ENCODE measurements at regions not wholly inside any gene's neighbourhood (a gene's known extent, or its start where the extent isn't known, plus 50 kb on each side); places are given as distances from the start of the nearest gene placed in this dataset.

- H3K9me3 ChIP-seq (ENCODE audit: control insufficient read depth in 2 of 2, low read length in 2 of 2) = no peaks in the 10 kb centered on the region
- no peak overlapping the region for H3K4me3 ChIP-seq (ENCODE audit: low read length in 2 of 2)
- H3K27me3 ChIP-seq (ENCODE audit: control insufficient read depth in 2 of 2, insufficient read depth in 2 of 2, low read length in 2 of 2) = no peaks in the 10 kb centered on the region
- no peaks in the 10 kb centered on the region for H3K4me1 ChIP-seq (ENCODE audit: control insufficient read depth in 2 of 2, insufficient read depth in 2 of 2, low read length in 2 of 2)
- H3K36me3 ChIP-seq (ENCODE audit: control insufficient read depth in 2 of 2, insufficient read depth in 2 of 2, low read length in 2 of 2) = no peaks in the 10 kb centered on the region
- no peak overlapping the region for H3K27ac ChIP-seq (ENCODE audit: low read depth in 2 of 2, low read length in 2 of 2)
- H3K9ac ChIP-seq (ENCODE audit: low read depth in 1 of 2, low read length in 2 of 2) = no peak overlapping the region
These were observed 518.5 kb downstream of the TSN start for GRCh38 chr2:122273785-122274419.

GRCh38 chr2:122277956-122278355 lies 522.5 kb downstream of the TSN start:
- no peaks in the 10 kb centered on the region for H3K36me3 ChIP-seq (ENCODE audit: control insufficient read depth in 2 of 2, insufficient read depth in 2 of 2, low read length in 2 of 2)
- no peaks in the 10 kb centered on the region for H3K9me3 ChIP-seq (ENCODE audit: control insufficient read depth in 2 of 2, low read length in 2 of 2)
- H3K9ac ChIP-seq (ENCODE audit: low read depth in 1 of 2, low read length in 2 of 2) = no peak overlapping the region
- no peaks in the 10 kb centered on the region for H3K4me1 ChIP-seq (ENCODE audit: control insufficient read depth in 2 of 2, insufficient read depth in 2 of 2, low read length in 2 of 2)
- no peak overlapping the region for H3K27ac ChIP-seq (ENCODE audit: low read depth in 2 of 2, low read length in 2 of 2)
- H3K27me3 ChIP-seq (ENCODE audit: control insufficient read depth in 2 of 2, insufficient read depth in 2 of 2, low read length in 2 of 2) = no peaks in the 10 kb centered on the region
- H3K4me3 ChIP-seq (ENCODE audit: low read length in 2 of 2) = no peak overlapping the region

- Histone ChIP-seq H3K4me3 (ENCODE audit: low read length in 2 of 2) (no peak overlapping the region), H3K9me3 (ENCODE audit: control insufficient read depth in 2 of 2, low read length in 2 of 2) (no peaks in the 10 kb centered on the region), H3K9ac (ENCODE audit: low read depth in 1 of 2, low read length in 2 of 2) (no peak overlapping the region), H3K27ac (ENCODE audit: low read depth in 2 of 2, low read length in 2 of 2) (no peak overlapping the region), H3K27me3 (ENCODE audit: control insufficient read depth in 2 of 2, insufficient read depth in 2 of 2, low read length in 2 of 2) (no peaks in the 10 kb centered on the region), H3K36me3 (ENCODE audit: control insufficient read depth in 2 of 2, insufficient read depth in 2 of 2, low read length in 2 of 2) (no peaks in the 10 kb centered on the region), H3K4me1 (ENCODE audit: control insufficient read depth in 2 of 2, insufficient read depth in 2 of 2, low read length in 2 of 2) (no peaks in the 10 kb centered on the region)
These were observed 545.3 kb downstream of the TSN start for GRCh38 chr2:122300758-122301157.

- Histone ChIP-seq H3K4me3 (ENCODE audit: low read length in 2 of 2) (no peak overlapping the region), H3K27ac (ENCODE audit: low read depth in 2 of 2, low read length in 2 of 2) (no peak overlapping the region), H3K9ac (ENCODE audit: low read depth in 1 of 2, low read length in 2 of 2) (no peak overlapping the region), H3K4me1 (ENCODE audit: control insufficient read depth in 2 of 2, insufficient read depth in 2 of 2, low read length in 2 of 2) (no peaks in the 10 kb centered on the region), H3K27me3 (ENCODE audit: control insufficient read depth in 2 of 2, insufficient read depth in 2 of 2, low read length in 2 of 2) (no peaks in the 10 kb centered on the region), H3K9me3 (ENCODE audit: control insufficient read depth in 2 of 2, low read length in 2 of 2) (no peaks in the 10 kb centered on the region), H3K36me3 (ENCODE audit: control insufficient read depth in 2 of 2, insufficient read depth in 2 of 2, low read length in 2 of 2) (no peaks in the 10 kb centered on the region)
These were observed 552.3 kb downstream of the TSN start for GRCh38 chr2:122307763-122308162.

GRCh38 chr2:122315306-122315705 lies 559.9 kb downstream of the TSN start:
- no peak overlapping the region for H3K27ac ChIP-seq (ENCODE audit: low read depth in 2 of 2, low read length in 2 of 2)
- H3K27me3 ChIP-seq (ENCODE audit: control insufficient read depth in 2 of 2, insufficient read depth in 2 of 2, low read length in 2 of 2) = no peaks in the 10 kb centered on the region
- no peaks in the 10 kb centered on the region for H3K9me3 ChIP-seq (ENCODE audit: control insufficient read depth in 2 of 2, low read length in 2 of 2)
- no peaks in the 10 kb centered on the region for H3K4me1 ChIP-seq (ENCODE audit: control insufficient read depth in 2 of 2, insufficient read depth in 2 of 2, low read length in 2 of 2)
- H3K36me3 ChIP-seq (ENCODE audit: control insufficient read depth in 2 of 2, insufficient read depth in 2 of 2, low read length in 2 of 2) = no peaks in the 10 kb centered on the region
- no peak overlapping the region for H3K4me3 ChIP-seq (ENCODE audit: low read length in 2 of 2)
- H3K9ac ChIP-seq (ENCODE audit: low read depth in 1 of 2, low read length in 2 of 2) = no peak overlapping the region

GRCh38 chr2:122319539-122320132 lies 564.2 kb downstream of the TSN start:
- Histone ChIP-seq H3K9me3 (ENCODE audit: control insufficient read depth in 2 of 2, low read length in 2 of 2) (no peaks in the 10 kb centered on the region), H3K4me1 (ENCODE audit: control insufficient read depth in 2 of 2, insufficient read depth in 2 of 2, low read length in 2 of 2) (no peaks in the 10 kb centered on the region), H3K4me3 (ENCODE audit: low read length in 2 of 2) (no peak overlapping the region), H3K27ac (ENCODE audit: low read depth in 2 of 2, low read length in 2 of 2) (no peak overlapping the region), H3K9ac (ENCODE audit: low read depth in 1 of 2, low read length in 2 of 2) (no peak overlapping the region), H3K36me3 (ENCODE audit: control insufficient read depth in 2 of 2, insufficient read depth in 2 of 2, low read length in 2 of 2) (no peaks in the 10 kb centered on the region), H3K27me3 (ENCODE audit: control insufficient read depth in 2 of 2, insufficient read depth in 2 of 2, low read length in 2 of 2) (peaks cover 0 to 2% of the 10 kb centered on the region in 2 donors)

- Histone ChIP-seq H3K36me3 (ENCODE audit: control insufficient read depth in 2 of 2, insufficient read depth in 2 of 2, low read length in 2 of 2) (no peaks in the 10 kb centered on the region), H3K4me3 (ENCODE audit: low read length in 2 of 2) (no peak overlapping the region), H3K27ac (ENCODE audit: low read depth in 2 of 2, low read length in 2 of 2) (no peak overlapping the region), H3K27me3 (ENCODE audit: control insufficient read depth in 2 of 2, insufficient read depth in 2 of 2, low read length in 2 of 2) (peaks cover 0 to 2% of the 10 kb centered on the region in 2 donors), H3K9me3 (ENCODE audit: control insufficient read depth in 2 of 2, low read length in 2 of 2) (no peaks in the 10 kb centered on the region), H3K4me1 (ENCODE audit: control insufficient read depth in 2 of 2, insufficient read depth in 2 of 2, low read length in 2 of 2) (no peaks in the 10 kb centered on the region), H3K9ac (ENCODE audit: low read depth in 1 of 2, low read length in 2 of 2) (no peak overlapping the region)
These were observed 567.4 kb downstream of the TSN start for GRCh38 chr2:122322815-122323214.

GRCh38 chr2:122323927-122324326 lies 568.5 kb downstream of the TSN start:
- no peak overlapping the region for H3K4me3 ChIP-seq (ENCODE audit: low read length in 2 of 2)
- no peaks in the 10 kb centered on the region for H3K36me3 ChIP-seq (ENCODE audit: control insufficient read depth in 2 of 2, insufficient read depth in 2 of 2, low read length in 2 of 2)
- no peak overlapping the region for H3K27ac ChIP-seq (ENCODE audit: low read depth in 2 of 2, low read length in 2 of 2)
- H3K27me3 ChIP-seq (ENCODE audit: control insufficient read depth in 2 of 2, insufficient read depth in 2 of 2, low read length in 2 of 2) = peaks cover 0 to 2% of the 10 kb centered on the region in 2 donors
- no peaks in the 10 kb centered on the region for H3K4me1 ChIP-seq (ENCODE audit: control insufficient read depth in 2 of 2, insufficient read depth in 2 of 2, low read length in 2 of 2)
- no peak overlapping the region for H3K9ac ChIP-seq (ENCODE audit: low read depth in 1 of 2, low read length in 2 of 2)
- no peaks in the 10 kb centered on the region for H3K9me3 ChIP-seq (ENCODE audit: control insufficient read depth in 2 of 2, low read length in 2 of 2)

- no peaks in the 10 kb centered on the region for H3K9me3 ChIP-seq (ENCODE audit: control insufficient read depth in 2 of 2, low read length in 2 of 2)
These were observed 571.0 kb downstream of the TSN start for GRCh38 chr2:122326471-122326870.

GRCh38 chr2:122328816-122329215 lies 573.4 kb downstream of the TSN start:
- Histone ChIP-seq H3K27me3 (ENCODE audit: control insufficient read depth in 2 of 2, insufficient read depth in 2 of 2, low read length in 2 of 2) (no peaks in the 10 kb centered on the region), H3K9ac (ENCODE audit: low read depth in 1 of 2, low read length in 2 of 2) (no peak overlapping the region), H3K4me1 (ENCODE audit: control insufficient read depth in 2 of 2, insufficient read depth in 2 of 2, low read length in 2 of 2) (no peaks in the 10 kb centered on the region), H3K36me3 (ENCODE audit: control insufficient read depth in 2 of 2, insufficient read depth in 2 of 2, low read length in 2 of 2) (no peaks in the 10 kb centered on the region), H3K9me3 (ENCODE audit: control insufficient read depth in 2 of 2, low read length in 2 of 2) (no peaks in the 10 kb centered on the region), H3K4me3 (ENCODE audit: low read length in 2 of 2) (no peak overlapping the region), H3K27ac (ENCODE audit: low read depth in 2 of 2, low read length in 2 of 2) (no peak overlapping the region)

More at GRCh38 chr2:122326471-122326870, 571.0 kb downstream of the TSN start:
- no peak overlapping the region for H3K27ac ChIP-seq (ENCODE audit: low read depth in 2 of 2, low read length in 2 of 2)
- no peak overlapping the region for H3K4me3 ChIP-seq (ENCODE audit: low read length in 2 of 2)
- no peaks in the 10 kb centered on the region for H3K36me3 ChIP-seq (ENCODE audit: control insufficient read depth in 2 of 2, insufficient read depth in 2 of 2, low read length in 2 of 2)
- H3K27me3 ChIP-seq (ENCODE audit: control insufficient read depth in 2 of 2, insufficient read depth in 2 of 2, low read length in 2 of 2) = peaks cover 0 to 2% of the 10 kb centered on the region in 2 donors
- H3K9ac ChIP-seq (ENCODE audit: low read depth in 1 of 2, low read length in 2 of 2) = no peak overlapping the region
- no peaks in the 10 kb centered on the region for H3K4me1 ChIP-seq (ENCODE audit: control insufficient read depth in 2 of 2, insufficient read depth in 2 of 2, low read length in 2 of 2)
